HCT116 (cell line): ENCODE measurements at regions not wholly inside any gene's neighbourhood (a gene's known extent, or its start where the extent isn't known, plus 50 kb on each side); places are given as distances from the start of the nearest gene placed in this dataset.

Experiments
- ATAC-seq: fragments of 200-7000 bp; cut with Tn5 transposase; 2 replicates; pipeline ENCODE4 v1.9.1; 2020; ENCODE audit warnings: mild to moderate bottlenecking, moderate library complexity
- BruUV-seq: library from RNA; stranded (reverse); fragments of 400-500 nt; replicated peaks from 2 replicates; lab custom pipeline; 2021; lab: Mats Ljungman, UMichigan
- CTCF ChIA-PET: fragments of 300-600 bp; sonication (Branson Sonifier 250); formaldehyde crosslinking; loops from one replicate; lab custom pipeline; 2021; ENCODE audit warnings: antibody characterized with exemption; lab: Charles Lee
- POLR2A ChIA-PET: fragments of 300-600, 350-600 bp; sonication (Branson Sonifier 250); formaldehyde crosslinking; loops from one replicate; lab custom pipeline; 2021; ENCODE audit warnings: antibody characterized with exemption; lab: Charles Lee
- RAD21 ChIA-PET, 2 experiments: fragments of 300-600 bp; sonication (Branson Sonifier 250); formaldehyde crosslinking; loops; one replicate each; lab custom pipeline; 2023; ENCODE audit warnings: low total read pairs in 2 of 2; ENCODE audit not compliant: uncharacterized antibody in 2 of 2, unreplicated experiment in 2 of 2, low non-redundant PET in 1 of 2; lab: Charles Lee
- DNase-seq: peaks from one replicate; pipeline ENCODE4 v3.0.0-alpha.2; 2010; ENCODE audit warnings: low read depth, low spot score
- H2AFZ ChIP-seq: fragments of 200-600 bp; shearing (Covaris generic), sonication (generic); 2 replicates; pipeline ENCODE4 v1.6.1; 2017; ENCODE audit warnings: low read depth, mixed run types, mixed read lengths, antibody characterized with exemption, low read length; ENCODE audit not compliant: poor library complexity, severe bottlenecking
- H3K27ac ChIP-seq: 2 replicates; pipeline ENCODE4 v1.5.1; 2012; ENCODE audit warnings: low read depth, low read length
- H3K27me3 ChIP-seq: fragments of 200-600 bp; sonication (generic); 2 replicates; pipeline ENCODE4 v1.6.1; 2016; ENCODE audit warnings: mixed run types, low read length, mixed read lengths; ENCODE audit not compliant: insufficient read depth
- H3K36me3 ChIP-seq, 2 experiments: fragments of 200-500 bp in 1 of 2; fragments of 200-600 bp in 1 of 2; sonication (Bioruptor generic) in 1 of 2; sonication (generic) in 1 of 2; 2 replicates each; pipeline versions ENCODE4 v1.5.1 to v1.6.1; 2014 to 2016; ENCODE audit warnings: low read length in 2 of 2, inconsistent platforms in 1 of 2, mixed read lengths in 1 of 2, mixed run types in 1 of 2; ENCODE audit not compliant: insufficient read depth in 2 of 2, control insufficient read depth in 1 of 2
- H3K4me1 ChIP-seq, 2 experiments: fragments of 200-600 bp in 1 of 2; sonication (generic) in 1 of 2; 2 replicates each; pipeline versions ENCODE4 v1.5.1 to v1.6.1; 2012 to 2017; ENCODE audit warnings: low read length in 2 of 2, inconsistent platforms in 1 of 2, mild to moderate bottlenecking in 1 of 2, mixed read lengths in 1 of 2, mixed run types in 1 of 2, moderate library complexity in 1 of 2; ENCODE audit not compliant: insufficient read depth in 2 of 2, control insufficient read depth in 1 of 2
- H3K4me2 ChIP-seq: fragments of 200-600 bp; sonication (generic); 2 replicates; pipeline ENCODE4 v1.6.1; 2017; ENCODE audit warnings: mixed run types, low read length, mixed read lengths
- H3K4me3 ChIP-seq, 2 experiments: fragments of 200-600 bp in 1 of 2; sonication (generic) in 1 of 2; replicated peaks in 1 of 2; 2 replicates each; pipeline ENCODE4 v1.5.1; 2011 to 2016; ENCODE audit warnings: low read length in 2 of 2, control low read depth in 1 of 2, low read depth in 1 of 2, mild to moderate bottlenecking in 1 of 2, mixed read lengths in 1 of 2, mixed run types in 1 of 2
- H3K79me2 ChIP-seq: fragments of 200-600 bp; sonication (generic); 2 replicates; pipeline ENCODE4 v1.6.1; 2017; ENCODE audit warnings: mild to moderate bottlenecking, mixed run types, low read length, moderate library complexity, mixed read lengths; ENCODE audit not compliant: insufficient read depth
- H3K9ac ChIP-seq: fragments of 200-600 bp; sonication (generic); 2 replicates; pipeline ENCODE4 v1.6.1; 2016; ENCODE audit warnings: low read length, mixed read lengths
- H3K9me2 ChIP-seq: fragments of 200-600 bp; sonication (generic), shearing (Covaris generic); 2 replicates; pipeline ENCODE4 v1.6.1; 2017; ENCODE audit warnings: mixed run types, mild to moderate bottlenecking, moderate library complexity; ENCODE audit not compliant: insufficient read depth
- H3K9me3 ChIP-seq, 2 experiments: fragments of 200-500 bp in 1 of 2; fragments of 200-600 bp in 1 of 2; sonication (Bioruptor generic) in 1 of 2; sonication (generic) in 1 of 2; 2 replicates each; pipeline ENCODE4 v1.6.1; 2014 to 2017; ENCODE audit warnings: low read length in 2 of 2, mixed read lengths in 2 of 2, inconsistent platforms in 1 of 2, low read depth in 1 of 2, mild to moderate bottlenecking in 1 of 2, mixed run types in 1 of 2, moderate library complexity in 1 of 2; ENCODE audit not compliant: control insufficient read depth in 1 of 2, insufficient read depth in 1 of 2
- H4K20me1 ChIP-seq: fragments of 200-600 bp; sonication (generic), shearing (Covaris generic); 2 replicates; pipeline ENCODE4 v1.6.1; 2017; ENCODE audit warnings: mixed run types, mild to moderate bottlenecking, moderate library complexity; ENCODE audit not compliant: insufficient read depth
- CEBPB ChIP-seq: IDR thresholded peaks from 2 replicates; pipeline ENCODE4 v1.6.1; 2012; ENCODE audit warnings: low read depth
- ELF1 ChIP-seq: IDR thresholded peaks from 2 replicates; pipeline ENCODE4 v1.6.1; 2012; ENCODE audit warnings: low read depth, borderline replicate concordance
- EZH2 ChIP-seq: fragments of 200-600 bp; sonication (generic); IDR thresholded peaks from 2 replicates; pipeline ENCODE4 v1.6.1; 2017; ENCODE audit warnings: antibody characterized with exemption, mixed run types
- EZH2phosphoT487 ChIP-seq: fragments of 200-600 bp; IDR thresholded peaks from 2 replicates; pipeline ENCODE4 v1.6.1; 2018; ENCODE audit warnings: antibody characterized with exemption, borderline replicate concordance
- FOSL1 ChIP-seq: IDR thresholded peaks from 2 replicates; pipeline ENCODE4 v1.6.1; 2012; ENCODE audit warnings: low read depth
- JUND ChIP-seq: IDR thresholded peaks from 2 replicates; pipeline ENCODE4 v1.6.1; 2012
- POLR2A ChIP-seq: IDR thresholded peaks from 2 replicates; pipeline ENCODE4 v1.7.0; 2011; ENCODE audit warnings: borderline replicate concordance; ENCODE audit not compliant: insufficient read depth, insufficient read length; ENCODE audit errors: extremely low read depth
- RAD21 ChIP-seq: IDR thresholded peaks from 2 replicates; pipeline ENCODE4 v1.6.1; 2012; ENCODE audit warnings: low read depth, mild to moderate bottlenecking
- SIN3A ChIP-seq: IDR thresholded peaks from 2 replicates; pipeline ENCODE4 v1.6.1; 2012; ENCODE audit warnings: low read depth
- SP1 ChIP-seq: IDR thresholded peaks from 2 replicates; pipeline ENCODE4 v1.6.1; 2012; ENCODE audit warnings: low read depth
- SRF ChIP-seq: IDR thresholded peaks from 2 replicates; pipeline ENCODE4 v1.6.1; 2012; ENCODE audit warnings: low read depth
- YY1 ChIP-seq: IDR thresholded peaks from 2 replicates; pipeline ENCODE4 v1.6.1; 2011; ENCODE audit warnings: low read length, low read depth, moderate library complexity, mild to moderate bottlenecking; ENCODE audit not compliant: insufficient replicate concordance; ENCODE audit errors: extremely low read depth
- ZFX ChIP-seq: fragments of 450-650 bp; IDR thresholded peaks from 2 replicates; pipeline ENCODE4 v1.6.1; 2017
- ZNF274 ChIP-seq: fragments of 200-500 bp; sonication (Bioruptor generic); IDR thresholded peaks from 2 replicates; pipeline ENCODE4 v1.6.1; 2014; ENCODE audit warnings: mild to moderate bottlenecking, low read depth, low read length, inconsistent platforms
- intact Hi-C: fragments of 100-400 bp; cut with micrococcal nuclease; formaldehyde crosslinking; loops from 2 replicates; pipeline ENCODE4 v1.10.0; 2022
- TF ChIP-seq, protein P1 (sequence below): IDR thresholded peaks from 2 replicates; pipeline ENCODE4 v1.6.1; 2012; ENCODE audit warnings: low read depth
- TF ChIP-seq, protein P2 (sequence below): IDR thresholded peaks from 2 replicates; pipeline ENCODE4 v1.6.1; 2012
- TF ChIP-seq, protein P3 (sequence below): IDR thresholded peaks from 2 replicates; pipeline ENCODE4 v1.6.1; 2012

DNA sequence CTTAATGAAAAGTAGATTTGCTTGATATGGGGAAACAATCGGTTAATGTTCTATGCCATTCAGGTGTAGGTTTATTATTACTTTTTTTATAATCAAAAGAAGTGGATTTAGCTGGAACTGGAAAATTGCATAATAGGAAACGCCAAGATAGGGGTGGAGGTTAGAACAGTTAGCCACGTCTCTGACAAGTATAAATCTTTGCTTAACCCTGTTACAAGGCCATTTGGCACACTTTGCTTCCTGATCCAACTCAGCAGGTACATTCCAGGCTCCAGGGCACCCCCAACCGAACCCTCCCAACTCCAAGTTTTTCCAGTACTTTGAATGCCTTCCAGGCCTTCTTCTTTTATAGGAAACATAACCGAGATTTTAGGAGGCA is 50.6 kb upstream of the ACSL4 start (continued):
- TF ChIP-seq, protein P1, sequence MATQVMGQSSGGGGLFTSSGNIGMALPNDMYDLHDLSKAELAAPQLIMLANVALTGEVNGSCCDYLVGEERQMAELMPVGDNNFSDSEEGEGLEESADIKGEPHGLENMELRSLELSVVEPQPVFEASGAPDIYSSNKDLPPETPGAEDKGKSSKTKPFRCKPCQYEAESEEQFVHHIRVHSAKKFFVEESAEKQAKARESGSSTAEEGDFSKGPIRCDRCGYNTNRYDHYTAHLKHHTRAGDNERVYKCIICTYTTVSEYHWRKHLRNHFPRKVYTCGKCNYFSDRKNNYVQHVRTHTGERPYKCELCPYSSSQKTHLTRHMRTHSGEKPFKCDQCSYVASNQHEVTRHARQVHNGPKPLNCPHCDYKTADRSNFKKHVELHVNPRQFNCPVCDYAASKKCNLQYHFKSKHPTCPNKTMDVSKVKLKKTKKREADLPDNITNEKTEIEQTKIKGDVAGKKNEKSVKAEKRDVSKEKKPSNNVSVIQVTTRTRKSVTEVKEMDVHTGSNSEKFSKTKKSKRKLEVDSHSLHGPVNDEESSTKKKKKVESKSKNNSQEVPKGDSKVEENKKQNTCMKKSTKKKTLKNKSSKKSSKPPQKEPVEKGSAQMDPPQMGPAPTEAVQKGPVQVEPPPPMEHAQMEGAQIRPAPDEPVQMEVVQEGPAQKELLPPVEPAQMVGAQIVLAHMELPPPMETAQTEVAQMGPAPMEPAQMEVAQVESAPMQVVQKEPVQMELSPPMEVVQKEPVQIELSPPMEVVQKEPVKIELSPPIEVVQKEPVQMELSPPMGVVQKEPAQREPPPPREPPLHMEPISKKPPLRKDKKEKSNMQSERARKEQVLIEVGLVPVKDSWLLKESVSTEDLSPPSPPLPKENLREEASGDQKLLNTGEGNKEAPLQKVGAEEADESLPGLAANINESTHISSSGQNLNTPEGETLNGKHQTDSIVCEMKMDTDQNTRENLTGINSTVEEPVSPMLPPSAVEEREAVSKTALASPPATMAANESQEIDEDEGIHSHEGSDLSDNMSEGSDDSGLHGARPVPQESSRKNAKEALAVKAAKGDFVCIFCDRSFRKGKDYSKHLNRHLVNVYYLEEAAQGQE, result no peak
- no peak for TF ChIP-seq EZH2phosphoT487
- no peak for TF ChIP-seq SIN3A
- no peak for TF ChIP-seq YY1
- TF ChIP-seq POLR2A, result no peak
- no peak for TF ChIP-seq FOSL1
- no peak for TF ChIP-seq SRF
- no peak for TF ChIP-seq ELF1
- TF ChIP-seq, protein P2, sequence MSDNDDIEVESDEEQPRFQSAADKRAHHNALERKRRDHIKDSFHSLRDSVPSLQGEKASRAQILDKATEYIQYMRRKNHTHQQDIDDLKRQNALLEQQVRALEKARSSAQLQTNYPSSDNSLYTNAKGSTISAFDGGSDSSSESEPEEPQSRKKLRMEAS, result no peak

DNA sequence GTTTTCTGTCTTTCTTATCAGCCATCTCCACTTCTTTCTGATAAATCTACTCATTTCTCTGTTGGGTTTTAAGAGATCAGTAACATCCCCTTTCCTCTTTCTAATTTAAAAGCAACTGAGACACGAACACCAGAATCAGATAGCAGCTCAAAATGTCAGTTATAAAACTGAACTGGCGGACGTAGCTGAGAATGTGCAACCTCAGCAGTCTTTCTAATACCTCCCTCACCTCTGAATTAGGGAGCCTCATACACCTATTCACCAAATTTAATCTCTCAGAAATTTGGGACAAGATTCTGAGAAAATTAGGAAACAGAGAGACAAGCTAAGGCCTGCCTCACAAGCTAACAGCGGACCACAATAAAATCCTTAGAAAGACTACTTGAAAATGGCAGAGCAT is 52.0 kb upstream of the ACSL4 start:
- ATAC-seq, result no peak
- POLR2A ChIA-PET, result no interaction called here
- TF ChIP-seq CEBPB (no peak), JUND (no peak), ZFX (no peak), ELF1 (no peak), FOSL1 (no peak), RAD21 (no peak), ZNF274 (no peak), EZH2 (no peak), SP1 (no peak)
- TF ChIP-seq, protein P3, sequence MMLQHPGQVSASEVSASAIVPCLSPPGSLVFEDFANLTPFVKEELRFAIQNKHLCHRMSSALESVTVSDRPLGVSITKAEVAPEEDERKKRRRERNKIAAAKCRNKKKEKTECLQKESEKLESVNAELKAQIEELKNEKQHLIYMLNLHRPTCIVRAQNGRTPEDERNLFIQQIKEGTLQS, result no peak
- TF ChIP-seq, protein P1, result no peak

More for the DNA sequence above, 52.0 kb upstream of the ACSL4 start:
- Histone ChIP-seq H3K9ac (no peak overlapping the region), H3K27me3 (no peaks in the 10 kb centered on the region), H3K36me3 (no peaks in the 10 kb centered on the region), H3K4me3 (no peak overlapping the region), H3K4me2 (no peak overlapping the region), H3K9me3 (no peaks in the 10 kb centered on the region), H3K27ac (no peak overlapping the region), H2AFZ (no peak overlapping the region), H3K9me2 (no peaks in the 10 kb centered on the region), H3K4me1 (no peaks in the 10 kb centered on the region), H3K79me2 (no peaks in the 10 kb centered on the region), H4K20me1 (no peaks in the 10 kb centered on the region)
- ChIA-PET RAD21 (no interaction called here), CTCF (no interaction called here)
- no TSS peak for BruUV-seq
- intact Hi-C loops, result no loop called here
- DNase-seq, result no peak
